ENCODE measurements at regions not wholly inside any gene's neighbourhood (a gene's known extent, or its start where the extent isn't known, plus 50 kb on each side); places are given as distances from the start of the nearest gene placed in this dataset.

GRCh38 chrX:122596998-122597397 lies 587.1 kb upstream of the GRIA3 start:
- H3K4me1 Mint-ChIP-seq (ENCODE audit: low read depth, unreplicated experiment), result no peaks in the 10 kb centered on the region
- CTCF ChIA-PET, result no interaction called here

GRCh38 chrX:122622795-122623194 lies 561.3 kb upstream of the GRIA3 start:
- CTCF ChIA-PET, result no interaction called here
- no peak for TF ChIP-seq CTCF (IDR thresholded peaks at IDR 0.05; ENCODE audit: unreplicated experiment)
- Mint-ChIP-seq H3K27ac (ENCODE audit: unreplicated experiment) (no peak overlapping the region), H3K27me3 (ENCODE audit: unreplicated experiment) (no peaks in the 10 kb centered on the region), H3K36me3 (ENCODE audit: insufficient read depth, unreplicated experiment) (no peaks in the 10 kb centered on the region), H3K4me1 (ENCODE audit: low read depth, unreplicated experiment) (no peaks in the 10 kb centered on the region), H3K4me3 (ENCODE audit: low read depth, unreplicated experiment) (no peak overlapping the region), H3K9me3 (ENCODE audit: low read depth, unreplicated experiment) (peaks cover 13% of the 10 kb centered on the region)
- no peak for DNase-seq
- intact Hi-C loops (cut with micrococcal nuclease; ENCODE audit: unreplicated experiment), result no loop called here
- no TSS peak for BruUV-seq (replicated peaks)

More at GRCh38 chrX:122596998-122597397, 587.1 kb upstream of the GRIA3 start:
- intact Hi-C loops (cut with micrococcal nuclease; ENCODE audit: unreplicated experiment), result no loop called here
- H3K27me3 Mint-ChIP-seq (ENCODE audit: unreplicated experiment), result no peaks in the 10 kb centered on the region
- H3K9me3 Mint-ChIP-seq (ENCODE audit: low read depth, unreplicated experiment), result peaks cover 3% of the 10 kb centered on the region
- TF ChIP-seq CTCF (IDR thresholded peaks at IDR 0.05; ENCODE audit: unreplicated experiment), result no peak
- H3K36me3 Mint-ChIP-seq (ENCODE audit: insufficient read depth, unreplicated experiment), result no peaks in the 10 kb centered on the region
- H3K27ac Mint-ChIP-seq (ENCODE audit: unreplicated experiment), result no peak overlapping the region
- BruUV-seq (replicated peaks), result no TSS peak
- H3K4me3 Mint-ChIP-seq (ENCODE audit: low read depth, unreplicated experiment), result no peak overlapping the region
- no peak for DNase-seq

- H3K9me3 Mint-ChIP-seq (ENCODE audit: low read depth, unreplicated experiment), result peaks cover 9% of the 10 kb centered on the region
- intact Hi-C loops (cut with micrococcal nuclease; ENCODE audit: unreplicated experiment), result no loop called here
- H3K4me3 Mint-ChIP-seq (ENCODE audit: low read depth, unreplicated experiment), result no peak overlapping the region
- no TSS peak for BruUV-seq (replicated peaks)
- no peak overlapping the region for H3K27ac Mint-ChIP-seq (ENCODE audit: unreplicated experiment)
- H3K36me3 Mint-ChIP-seq (ENCODE audit: insufficient read depth, unreplicated experiment), result no peaks in the 10 kb centered on the region
- TF ChIP-seq CTCF (IDR thresholded peaks at IDR 0.05; ENCODE audit: unreplicated experiment), result no peak
- H3K4me1 Mint-ChIP-seq (ENCODE audit: low read depth, unreplicated experiment), result no peaks in the 10 kb centered on the region
- CTCF ChIA-PET, result no interaction called here
- H3K27me3 Mint-ChIP-seq (ENCODE audit: unreplicated experiment), result no peaks in the 10 kb centered on the region
- no peak for DNase-seq
Measured at GRCh38 chrX:122625239-122625638, 558.8 kb upstream of the GRIA3 start.

- no peaks in the 10 kb centered on the region for H3K36me3 Mint-ChIP-seq (ENCODE audit: insufficient read depth, unreplicated experiment)
- BruUV-seq (replicated peaks), result no TSS peak
- no peaks in the 10 kb centered on the region for H3K27me3 Mint-ChIP-seq (ENCODE audit: unreplicated experiment)
- H3K4me1 Mint-ChIP-seq (ENCODE audit: low read depth, unreplicated experiment), result no peaks in the 10 kb centered on the region
- no peak for TF ChIP-seq CTCF (IDR thresholded peaks at IDR 0.05; ENCODE audit: unreplicated experiment)
- intact Hi-C loops (cut with micrococcal nuclease; ENCODE audit: unreplicated experiment), result no loop called here
- CTCF ChIA-PET, result no interaction called here
- no peak overlapping the region for H3K4me3 Mint-ChIP-seq (ENCODE audit: low read depth, unreplicated experiment)
- DNase-seq, result no peak
- H3K9me3 Mint-ChIP-seq (ENCODE audit: low read depth, unreplicated experiment), result peaks cover 5% of the 10 kb centered on the region
- H3K27ac Mint-ChIP-seq (ENCODE audit: unreplicated experiment), result no peak overlapping the region
Measured at GRCh38 chrX:122625821-122626220, 558.3 kb upstream of the GRIA3 start.

- intact Hi-C loops (cut with micrococcal nuclease; ENCODE audit: unreplicated experiment), result no loop called here
- Mint-ChIP-seq H3K27ac (ENCODE audit: unreplicated experiment) (no peak overlapping the region), H3K27me3 (ENCODE audit: unreplicated experiment) (no peaks in the 10 kb centered on the region), H3K36me3 (ENCODE audit: insufficient read depth, unreplicated experiment) (no peaks in the 10 kb centered on the region), H3K9me3 (ENCODE audit: low read depth, unreplicated experiment) (peaks cover 3% of the 10 kb centered on the region), H3K4me3 (ENCODE audit: low read depth, unreplicated experiment) (no peak overlapping the region), H3K4me1 (ENCODE audit: low read depth, unreplicated experiment) (no peaks in the 10 kb centered on the region)
- no TSS peak for BruUV-seq (replicated peaks)
- DNase-seq, result no peak
- CTCF ChIA-PET, result no interaction called here
- no peak for TF ChIP-seq CTCF (IDR thresholded peaks at IDR 0.05; ENCODE audit: unreplicated experiment)
Measured at GRCh38 chrX:122626871-122627270, 557.2 kb upstream of the GRIA3 start.
